ENCODE measurements at regions not wholly inside any gene's neighbourhood (a gene's known extent, or its start where the extent isn't known, plus 50 kb on each side); places are given as distances from the start of the nearest gene placed in this dataset.

DNA sequence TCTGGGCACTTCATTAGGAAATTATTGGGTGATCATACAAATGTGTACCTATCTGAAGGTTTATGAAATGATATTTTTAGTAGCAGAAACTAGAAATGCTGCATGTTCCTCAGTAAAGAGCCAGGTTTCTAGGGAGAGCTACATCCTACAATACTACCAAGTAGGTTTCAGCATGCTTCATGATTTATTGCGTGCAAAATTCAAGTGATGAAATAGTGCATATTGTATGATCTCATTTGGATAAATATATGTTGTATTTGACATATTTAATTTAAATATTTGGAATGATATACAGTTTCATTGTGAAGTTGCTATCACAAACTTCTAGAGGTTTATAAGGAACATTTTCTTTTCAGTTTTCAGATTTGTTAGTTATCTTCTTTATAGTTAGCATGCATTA, 90.5 kb upstream of the GDF10 start:
- TF ChIP-seq, protein P1, sequence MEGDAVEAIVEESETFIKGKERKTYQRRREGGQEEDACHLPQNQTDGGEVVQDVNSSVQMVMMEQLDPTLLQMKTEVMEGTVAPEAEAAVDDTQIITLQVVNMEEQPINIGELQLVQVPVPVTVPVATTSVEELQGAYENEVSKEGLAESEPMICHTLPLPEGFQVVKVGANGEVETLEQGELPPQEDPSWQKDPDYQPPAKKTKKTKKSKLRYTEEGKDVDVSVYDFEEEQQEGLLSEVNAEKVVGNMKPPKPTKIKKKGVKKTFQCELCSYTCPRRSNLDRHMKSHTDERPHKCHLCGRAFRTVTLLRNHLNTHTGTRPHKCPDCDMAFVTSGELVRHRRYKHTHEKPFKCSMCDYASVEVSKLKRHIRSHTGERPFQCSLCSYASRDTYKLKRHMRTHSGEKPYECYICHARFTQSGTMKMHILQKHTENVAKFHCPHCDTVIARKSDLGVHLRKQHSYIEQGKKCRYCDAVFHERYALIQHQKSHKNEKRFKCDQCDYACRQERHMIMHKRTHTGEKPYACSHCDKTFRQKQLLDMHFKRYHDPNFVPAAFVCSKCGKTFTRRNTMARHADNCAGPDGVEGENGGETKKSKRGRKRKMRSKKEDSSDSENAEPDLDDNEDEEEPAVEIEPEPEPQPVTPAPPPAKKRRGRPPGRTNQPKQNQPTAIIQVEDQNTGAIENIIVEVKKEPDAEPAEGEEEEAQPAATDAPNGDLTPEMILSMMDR (IDR thresholded peaks at IDR 0.05): no peak
- no peak for TF ChIP-seq POLR2A (IDR thresholded peaks at IDR 0.05)
